ENCODE measurements at regions not wholly inside any gene's neighbourhood (a gene's known extent, or its start where the extent isn't known, plus 50 kb on each side); places are given as distances from the start of the nearest gene placed in this dataset.

- POLR2A ChIA-PET = no interaction called here
- Mint-ChIP-seq H3K4me1 (no peaks in the 10 kb centered on the region), H3K4me3 (no peak overlapping the region), H3K27ac (no peak overlapping the region), H3K27me3 (ENCODE audit: low read depth) (no peaks in the 10 kb centered on the region), H3K9me3 (peaks cover 8% of the 10 kb centered on the region), H3K36me3 (peaks cover 3% of the 10 kb centered on the region; the same call in 1 of the 2 replicates)
- DNase-seq (ENCODE audit: low spot score) = no peak
- CTCF ChIA-PET = no interaction called here
- TF ChIP-seq CREM (CRISPR knock-in tag; IDR thresholded peaks at IDR 0.05) (no peak), GTF2I (CRISPR knock-in tag; conservative IDR thresholded peaks at IDR 0.05) (no peak), ETV6 (CRISPR knock-in tag; IDR thresholded peaks at IDR 0.05) (no peak), NFYB (CRISPR knock-in tag; conservative IDR thresholded peaks at IDR 0.05; ENCODE audit: low read depth) (no peak), PRDM15 (CRISPR knock-in tag; IDR thresholded peaks at IDR 0.05) (no peak), ATF2 (CRISPR knock-in tag; IDR thresholded peaks at IDR 0.05; ENCODE audit: borderline replicate concordance, low read depth) (no peak), IRF2 (CRISPR knock-in tag; IDR thresholded peaks at IDR 0.05; ENCODE audit: borderline replicate concordance, low read depth) (no peak), TEAD1 (CRISPR knock-in tag; IDR thresholded peaks at IDR 0.05) (no peak), ZNF416 (CRISPR knock-in tag; IDR thresholded peaks at IDR 0.05) (no peak), ELF4 (CRISPR knock-in tag; IDR thresholded peaks at IDR 0.05; ENCODE audit: low read depth) (no peak), ZNF317 (CRISPR knock-in tag; IDR thresholded peaks at IDR 0.05; ENCODE audit: borderline replicate concordance, low read depth) (no peak), USF1 (CRISPR knock-in tag; IDR thresholded peaks at IDR 0.05) (no peak), NR1H2 (CRISPR knock-in tag; IDR thresholded peaks at IDR 0.05) (no peak), ZNF263 (CRISPR knock-in tag; IDR thresholded peaks at IDR 0.05; ENCODE audit: low read depth) (no peak), CTCF (IDR thresholded peaks at IDR 0.05) (no peak), ERG (CRISPR knock-in tag; IDR thresholded peaks at IDR 0.05) (no peak), NR2C2 (CRISPR knock-in tag; IDR thresholded peaks at IDR 0.05) (no peak), SP1 (CRISPR knock-in tag; conservative IDR thresholded peaks at IDR 0.05) (no peak), ZNF219 (CRISPR knock-in tag; IDR thresholded peaks at IDR 0.05; ENCODE audit: borderline replicate concordance) (no peak)
- ATAC-seq = no peak
Measured at GRCh38 chr5:98576275-98576674, 197.2 kb upstream of the RGMB start.

DNA sequence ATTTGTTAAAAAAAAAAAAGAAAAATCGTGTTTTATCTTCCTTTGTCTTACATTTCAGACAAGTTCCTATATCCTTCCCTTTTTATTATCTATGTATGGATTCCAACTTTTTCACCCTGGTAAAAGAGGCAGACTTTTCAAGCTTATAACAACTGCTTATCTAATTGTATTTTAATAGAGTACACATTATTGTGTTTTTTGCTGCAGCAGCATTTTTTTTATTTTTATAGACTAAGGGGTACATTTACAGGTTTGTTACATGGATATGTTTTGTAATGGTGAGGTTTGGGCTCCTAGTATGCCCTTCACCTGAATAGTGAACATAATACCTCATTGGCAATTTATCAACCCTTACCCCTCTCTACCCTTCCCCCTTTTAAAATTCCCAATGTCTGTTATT is 195.0 kb upstream of the RGMB start:
- Mint-ChIP-seq H3K4me1 (no peaks in the 10 kb centered on the region), H3K36me3 (no peaks in the 10 kb centered on the region), H3K9me3 (no peaks in the 10 kb centered on the region), H3K27me3 (ENCODE audit: low read depth) (no peaks in the 10 kb centered on the region), H3K4me3 (no peak overlapping the region), H3K27ac (no peak overlapping the region)
- ChIA-PET POLR2A (no interaction called here), CTCF (no interaction called here)
- ATAC-seq = no peak
- no peak for DNase-seq (ENCODE audit: low spot score)
- no peak for TF ChIP-seq ZNF396 (CRISPR knock-in tag; IDR thresholded peaks at IDR 0.05; ENCODE audit: borderline replicate concordance)
- TF ChIP-seq RORB (CRISPR knock-in tag; IDR thresholded peaks at IDR 0.05) = no peak
- TF ChIP-seq ZNF232 (CRISPR knock-in tag; IDR thresholded peaks at IDR 0.05) = no peak
- no peak for TF ChIP-seq NR3C1 (CRISPR knock-in tag; conservative IDR thresholded peaks at IDR 0.05; ENCODE audit: low read depth)
- no peak for TF ChIP-seq IRF1 (CRISPR knock-in tag; IDR thresholded peaks at IDR 0.05)
- no peak for TF ChIP-seq USF1 (CRISPR knock-in tag; IDR thresholded peaks at IDR 0.05)
- TF ChIP-seq CREB1 (CRISPR knock-in tag; IDR thresholded peaks at IDR 0.05) = no peak
- no peak for TF ChIP-seq PREB (CRISPR knock-in tag; IDR thresholded peaks at IDR 0.05; ENCODE audit: borderline replicate concordance)
- no peak for TF ChIP-seq ZBTB21 (CRISPR knock-in tag; IDR thresholded peaks at IDR 0.05; ENCODE audit: borderline replicate concordance)

Measured in WTC11 (cell line).